ENCODE measurements at regions not wholly inside any gene's neighbourhood (a gene's known extent, or its start where the extent isn't known, plus 50 kb on each side); places are given as distances from the start of the nearest gene placed in this dataset.
"Not testable (repeated sequence)": the region's sequence is repeated elsewhere in the genome, so short reads cannot be mapped to it uniquely, and the experiment has no call there.

DNA sequence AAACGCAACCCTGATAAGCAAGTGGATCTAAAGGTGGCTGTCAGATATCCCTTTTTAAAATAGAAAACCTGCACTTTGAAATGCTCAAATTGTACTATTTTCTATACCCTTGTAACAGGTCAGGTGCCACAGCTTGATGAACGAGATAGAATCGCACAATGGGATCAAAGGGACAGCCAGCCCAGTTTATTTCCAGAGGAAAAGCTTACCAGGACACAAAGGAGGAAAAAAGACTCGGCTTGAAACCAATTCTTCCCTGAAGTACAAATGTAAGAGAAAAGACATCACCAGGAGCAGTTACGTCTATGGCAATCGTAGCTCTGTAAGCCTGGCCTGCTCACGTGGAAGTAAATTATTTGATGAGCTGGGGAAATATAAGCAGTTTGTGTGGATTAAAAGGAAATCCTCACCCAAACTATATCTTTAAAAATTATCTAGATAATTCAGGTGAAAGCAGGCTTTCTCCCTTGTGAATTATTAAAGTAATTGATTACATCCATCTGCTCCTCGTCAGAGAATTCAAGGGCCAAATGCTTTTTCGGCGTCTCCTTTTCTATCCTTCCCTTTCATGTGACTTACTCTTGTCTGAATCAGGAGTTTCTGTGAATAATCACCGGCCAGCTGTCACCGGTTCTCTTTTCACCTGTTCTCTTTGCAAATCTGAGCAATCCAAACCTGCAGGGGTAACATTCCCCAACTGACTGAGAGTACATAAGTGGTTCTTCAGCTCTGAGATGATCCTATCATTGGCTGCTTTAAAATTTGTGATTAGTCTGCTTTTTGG is 339.2 kb upstream of the ONECUT1 start:
- Histone ChIP-seq H3K27ac (no peak overlapping the region), H3K9me3 (no peaks in the 10 kb centered on the region), H3K36me3 (no peaks in the 10 kb centered on the region), H3K27me3 (replicated peaks; ENCODE audit: insufficient read depth) (no peaks in the 10 kb centered on the region), H3K4me1 (replicated peaks) (no peaks in the 10 kb centered on the region), H3K4me3 (no peak overlapping the region)
- intact Hi-C loops (cut with DNase I) = no loop called here
- WGBS = 39% methylated on average over 12 of the region's 12 CpGs
- no peak for TF ChIP-seq POLR2A (IDR thresholded peaks at IDR 0.05)
- TF ChIP-seq POLR2AphosphoS5 (IDR thresholded peaks at IDR 0.05) = no peak
- TF ChIP-seq, protein P1, sequence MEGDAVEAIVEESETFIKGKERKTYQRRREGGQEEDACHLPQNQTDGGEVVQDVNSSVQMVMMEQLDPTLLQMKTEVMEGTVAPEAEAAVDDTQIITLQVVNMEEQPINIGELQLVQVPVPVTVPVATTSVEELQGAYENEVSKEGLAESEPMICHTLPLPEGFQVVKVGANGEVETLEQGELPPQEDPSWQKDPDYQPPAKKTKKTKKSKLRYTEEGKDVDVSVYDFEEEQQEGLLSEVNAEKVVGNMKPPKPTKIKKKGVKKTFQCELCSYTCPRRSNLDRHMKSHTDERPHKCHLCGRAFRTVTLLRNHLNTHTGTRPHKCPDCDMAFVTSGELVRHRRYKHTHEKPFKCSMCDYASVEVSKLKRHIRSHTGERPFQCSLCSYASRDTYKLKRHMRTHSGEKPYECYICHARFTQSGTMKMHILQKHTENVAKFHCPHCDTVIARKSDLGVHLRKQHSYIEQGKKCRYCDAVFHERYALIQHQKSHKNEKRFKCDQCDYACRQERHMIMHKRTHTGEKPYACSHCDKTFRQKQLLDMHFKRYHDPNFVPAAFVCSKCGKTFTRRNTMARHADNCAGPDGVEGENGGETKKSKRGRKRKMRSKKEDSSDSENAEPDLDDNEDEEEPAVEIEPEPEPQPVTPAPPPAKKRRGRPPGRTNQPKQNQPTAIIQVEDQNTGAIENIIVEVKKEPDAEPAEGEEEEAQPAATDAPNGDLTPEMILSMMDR (IDR thresholded peaks at IDR 0.05) = no peak
- no peak for DNase-seq (ENCODE audit: low spot score)

DNA sequence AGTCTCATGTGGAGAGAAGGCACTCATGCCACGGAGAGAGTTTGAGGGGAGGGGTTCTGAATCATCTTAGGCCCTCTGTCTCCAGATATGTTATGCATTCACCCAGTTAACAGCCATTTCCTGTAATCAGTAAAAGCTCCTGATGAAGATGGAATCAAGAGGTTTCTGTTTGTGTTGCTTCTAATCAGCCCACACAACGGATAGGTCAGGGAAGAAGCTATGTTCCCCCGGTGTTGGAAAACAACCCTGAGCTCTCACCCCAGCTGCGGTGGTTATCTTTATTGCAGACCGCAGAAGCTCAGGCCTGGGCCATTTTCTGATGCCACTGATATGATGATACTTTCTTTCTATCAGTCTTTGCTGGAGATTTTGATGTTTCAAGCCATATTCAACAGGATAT is 338.5 kb upstream of the ONECUT1 start:
- H3K27me3 ChIP-seq (replicated peaks; ENCODE audit: insufficient read depth) = no peaks in the 10 kb centered on the region
- H3K4me3 ChIP-seq = no peak overlapping the region
- WGBS = 11% methylated on average over 5 of the region's 5 CpGs
- H3K27ac ChIP-seq = no peak overlapping the region
- DNase-seq (ENCODE audit: low spot score) = no peak
- no peaks in the 10 kb centered on the region for H3K36me3 ChIP-seq
- H3K4me1 ChIP-seq (replicated peaks) = no peaks in the 10 kb centered on the region
- intact Hi-C loops (cut with DNase I) = no loop called here
- H3K9me3 ChIP-seq = no peaks in the 10 kb centered on the region
- TF ChIP-seq POLR2AphosphoS5 (IDR thresholded peaks at IDR 0.05) (no peak), POLR2A (IDR thresholded peaks at IDR 0.05) (no peak)
- TF ChIP-seq, protein P1 (IDR thresholded peaks at IDR 0.05) = no peak

DNA sequence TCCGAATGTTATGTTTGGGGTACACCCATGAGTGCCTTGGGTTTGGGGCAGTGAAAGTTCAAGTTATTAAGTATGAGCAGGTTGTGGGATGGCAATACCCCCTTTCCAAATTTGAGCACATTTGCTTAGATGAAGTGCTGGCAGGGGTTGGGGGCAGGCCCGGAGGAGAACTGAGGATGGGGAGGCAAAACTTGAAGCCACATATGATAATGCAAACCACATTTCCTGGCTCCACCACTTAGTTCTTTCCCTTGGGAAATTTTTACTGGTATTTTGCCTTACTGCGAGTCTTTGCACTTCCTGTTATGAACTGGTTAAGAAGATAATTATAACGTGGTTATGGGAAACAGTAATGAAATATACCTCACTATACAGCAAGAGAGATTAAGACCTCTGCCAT is 336.0 kb upstream of the ONECUT1 start:
- no peak for DNase-seq (ENCODE audit: low spot score)
- no peaks in the 10 kb centered on the region for H3K9me3 ChIP-seq
- WGBS = 61% methylated on average over 4 of the region's 4 CpGs

DNA sequence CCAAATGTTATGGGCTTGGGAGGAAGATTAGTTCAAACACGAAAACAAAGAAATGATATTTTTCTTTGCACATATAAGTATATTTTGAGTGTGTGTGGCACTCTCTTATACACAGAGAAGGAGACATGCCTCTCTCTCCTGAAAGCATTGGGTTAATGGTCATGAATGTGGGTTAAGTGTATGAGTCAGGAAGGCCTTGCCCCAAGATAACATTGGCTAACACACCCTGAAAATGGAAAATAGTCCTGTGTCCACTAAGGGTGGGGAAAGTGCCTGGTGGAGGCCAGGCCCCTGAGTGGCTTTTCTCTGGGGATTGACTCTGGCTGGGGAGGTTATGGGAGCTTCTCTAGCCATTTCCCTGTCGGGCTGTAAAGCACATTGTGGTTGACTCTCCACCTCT is 332.7 kb upstream of the ONECUT1 start:
- H3K36me3 ChIP-seq = no peaks in the 10 kb centered on the region
- no peaks in the 10 kb centered on the region for H3K9me3 ChIP-seq
- H3K27ac ChIP-seq = no peak overlapping the region
- DNase-seq (ENCODE audit: low spot score) = no peak
- no peak overlapping the region for H3K4me3 ChIP-seq
- H3K4me1 ChIP-seq (replicated peaks) = no peaks in the 10 kb centered on the region
- intact Hi-C loops (cut with DNase I) = no loop called here
- WGBS = 88% methylated on average over 2 of the region's 2 CpGs
- no peaks in the 10 kb centered on the region for H3K27me3 ChIP-seq (replicated peaks; ENCODE audit: insufficient read depth)
- TF ChIP-seq POLR2A (IDR thresholded peaks at IDR 0.05) = no peak
- TF ChIP-seq, protein P1 (IDR thresholded peaks at IDR 0.05) = no peak
- TF ChIP-seq POLR2AphosphoS5 (IDR thresholded peaks at IDR 0.05) = no peak

More for the DNA sequence above, 336.0 kb upstream of the ONECUT1 start:
- H3K4me3 ChIP-seq = no peak overlapping the region
- no peaks in the 10 kb centered on the region for H3K4me1 ChIP-seq (replicated peaks)
- H3K36me3 ChIP-seq = no peaks in the 10 kb centered on the region
- intact Hi-C loops (cut with DNase I) = no loop called here
- H3K27me3 ChIP-seq (replicated peaks; ENCODE audit: insufficient read depth) = no peaks in the 10 kb centered on the region
- no peak overlapping the region for H3K27ac ChIP-seq
- TF ChIP-seq POLR2A (IDR thresholded peaks at IDR 0.05) (no peak), POLR2AphosphoS5 (IDR thresholded peaks at IDR 0.05) (no peak)
- TF ChIP-seq, protein P1 (IDR thresholded peaks at IDR 0.05) = no peak

DNA sequence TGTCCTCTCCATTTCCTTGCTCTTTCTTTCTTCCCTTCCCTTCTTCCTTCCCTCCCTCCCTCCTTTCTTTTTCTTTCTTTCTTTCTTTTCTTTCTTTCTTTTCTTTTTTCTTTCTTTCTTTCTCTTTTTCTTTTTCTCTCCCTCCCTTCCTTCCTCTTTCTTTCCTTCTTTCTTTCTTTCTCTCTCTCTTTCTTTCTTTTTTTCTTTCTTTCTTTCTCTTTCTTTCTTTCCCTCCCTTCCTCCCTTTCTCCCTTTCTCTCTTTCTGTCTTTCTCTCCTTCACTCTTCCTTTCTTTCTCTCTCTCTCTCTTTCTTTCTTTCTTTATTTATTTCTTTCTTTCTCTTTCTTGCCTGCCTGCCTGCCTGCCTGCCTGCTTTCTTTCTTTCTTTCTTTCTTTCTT is 326.8 kb upstream of the ONECUT1 start:
- H3K4me1 ChIP-seq (replicated peaks); H3K27ac ChIP-seq; H3K4me3 ChIP-seq; H3K36me3 ChIP-seq; H3K27me3 ChIP-seq (replicated peaks; ENCODE audit: insufficient read depth); DNase-seq (ENCODE audit: low spot score); H3K9me3 ChIP-seq; intact Hi-C loops (cut with DNase I): not testable (repeated sequence)
